Esophagus mucosa (tissue), 1 donor: ENCODE measurements at regions not wholly inside any gene's neighbourhood (a gene's known extent, or its start where the extent isn't known, plus 50 kb on each side); places are given as distances from the start of the nearest gene placed in this dataset.

ENCODE experiments used
- ATAC-seq: fragments of 200-7000 bp; cut with Tn5 transposase; one replicate; pipeline ENCODE4 v1.9.1; 2020
- donor health status: DM: yes; HTN: yes; CAD: no.

DNA sequence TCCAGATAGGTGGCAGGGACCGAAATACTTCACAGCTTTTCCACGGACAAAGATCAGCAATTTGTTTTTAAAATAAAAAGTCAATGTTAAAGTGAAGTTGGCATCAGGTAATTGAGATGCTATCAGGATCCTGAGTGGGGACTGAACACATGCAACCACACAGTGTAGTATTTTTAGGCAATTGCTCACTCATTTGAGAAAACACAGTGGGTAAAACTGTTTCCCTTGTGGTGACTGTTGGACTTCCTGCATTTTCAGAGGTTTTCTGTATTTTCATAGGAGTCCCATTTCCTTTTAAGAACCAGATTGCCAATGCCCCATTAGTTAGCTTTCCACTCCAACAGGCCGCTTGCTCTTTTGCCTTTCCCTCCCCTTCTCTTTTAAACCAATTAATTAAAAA, 159.5 kb upstream of the ZNF32 start:
- no peak for ATAC-seq

DNA sequence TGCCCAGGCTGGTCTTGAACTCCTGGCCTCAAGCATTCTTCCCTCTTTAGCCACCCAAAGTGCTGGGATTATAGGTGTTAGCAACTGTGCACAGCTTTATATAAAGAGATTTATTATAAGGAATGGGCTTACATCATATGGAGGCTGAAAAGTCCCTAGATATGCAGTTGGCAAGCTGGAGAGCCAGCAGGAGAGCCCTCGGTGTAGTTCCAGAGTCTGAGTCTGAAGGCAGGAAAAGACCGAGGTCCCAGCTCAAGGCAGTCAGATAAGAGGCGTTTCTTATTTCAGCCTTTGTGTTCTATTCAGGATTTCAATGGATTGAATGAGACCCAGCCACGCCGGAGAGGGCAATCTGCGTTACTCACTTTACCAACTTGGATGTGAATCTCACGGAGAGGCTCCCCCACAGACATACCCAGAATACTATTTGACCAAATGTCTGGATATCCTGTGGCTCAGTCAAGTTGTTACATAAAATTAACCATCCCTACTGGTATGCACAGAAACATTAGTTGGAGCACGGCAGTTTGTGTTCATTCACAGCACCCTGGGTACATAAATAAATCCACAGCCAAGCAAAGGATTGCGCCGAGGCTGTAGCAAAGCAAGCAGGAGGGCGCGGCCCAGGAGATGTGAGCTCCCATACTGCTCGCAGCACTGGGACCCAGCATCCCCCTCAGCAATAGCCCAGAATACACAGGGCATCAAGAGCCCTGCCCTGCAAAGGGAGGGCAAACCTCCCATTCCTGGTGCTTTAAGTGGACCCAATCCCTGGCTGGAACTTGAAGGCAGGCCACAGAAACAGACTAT, 158.4 kb upstream of the ZNF32 start:
- no peak for ATAC-seq

DNA sequence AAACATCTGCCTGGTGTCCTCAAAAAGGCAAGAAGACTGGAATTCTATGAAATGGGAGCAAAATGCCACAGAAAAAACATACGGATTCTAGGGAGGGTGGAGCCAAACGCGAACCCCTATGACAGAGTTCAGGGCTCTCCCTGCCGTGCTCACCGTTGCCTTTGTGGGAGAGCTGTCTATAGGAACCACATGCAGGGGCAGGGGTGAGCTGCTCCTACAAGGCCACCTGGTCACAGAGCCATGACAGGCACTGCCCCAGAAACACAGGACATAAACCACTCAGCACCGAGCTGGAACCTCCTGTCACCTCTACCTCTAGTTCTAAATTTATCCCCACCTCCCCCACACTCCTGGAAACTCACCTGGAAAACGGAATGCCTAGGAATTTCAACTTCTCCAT, 155.1 kb upstream of the ZNF32 start:
- no peak for ATAC-seq

DNA sequence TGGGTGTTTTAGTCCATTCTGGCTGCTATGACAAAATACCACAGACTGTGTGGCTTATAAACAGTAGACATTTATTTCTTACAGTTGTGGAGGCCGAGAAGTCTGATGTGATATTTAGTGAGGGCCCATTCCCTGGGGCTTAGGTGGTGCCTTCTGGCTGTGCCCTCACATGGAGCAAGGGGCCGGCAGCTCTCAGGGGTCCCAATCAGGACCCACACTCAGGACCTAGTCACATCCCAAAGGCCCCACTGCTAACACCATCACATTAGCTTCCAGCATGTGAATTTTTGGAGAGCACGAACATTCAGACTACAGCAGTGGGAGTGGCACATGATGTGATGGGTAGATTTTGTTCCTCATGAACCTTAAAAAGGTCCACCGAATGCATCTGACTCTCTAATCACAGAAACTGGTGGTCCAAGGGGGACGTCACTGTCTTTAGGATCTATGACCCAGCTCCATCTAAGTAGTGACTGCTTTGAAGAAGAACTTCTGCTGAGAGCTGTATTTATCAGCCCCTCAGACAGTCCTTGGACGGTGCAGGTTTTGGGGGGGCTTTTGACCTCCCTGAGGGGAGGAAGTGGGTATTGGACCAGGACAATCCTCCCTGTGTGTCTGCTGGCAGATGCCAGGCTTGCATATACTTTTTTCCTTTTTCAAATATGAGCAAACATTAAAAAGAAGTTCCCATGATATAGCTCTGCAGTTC, 154.5 kb upstream of the ZNF32 start:
- no peak for ATAC-seq

DNA sequence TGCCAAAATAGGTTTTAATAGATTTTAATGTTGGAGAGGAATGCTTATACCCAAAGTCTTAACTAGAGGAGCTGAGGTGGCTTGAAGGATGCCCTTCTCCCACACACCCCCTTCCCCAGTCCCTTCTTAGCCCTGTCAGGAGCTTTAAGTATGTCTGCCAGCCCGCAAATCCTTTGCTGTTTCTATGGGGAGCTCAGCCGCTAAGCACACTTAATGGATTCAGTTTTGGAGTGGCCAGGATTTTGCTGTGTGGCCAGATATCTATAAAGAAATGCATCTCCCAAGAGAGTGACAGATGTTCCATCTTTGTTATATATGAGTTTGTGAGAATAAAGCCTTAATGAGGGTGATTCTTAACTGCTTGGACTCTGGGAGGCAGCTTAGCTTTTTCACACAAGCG, 152.9 kb upstream of the ZNF32 start:
- no peak for ATAC-seq

DNA sequence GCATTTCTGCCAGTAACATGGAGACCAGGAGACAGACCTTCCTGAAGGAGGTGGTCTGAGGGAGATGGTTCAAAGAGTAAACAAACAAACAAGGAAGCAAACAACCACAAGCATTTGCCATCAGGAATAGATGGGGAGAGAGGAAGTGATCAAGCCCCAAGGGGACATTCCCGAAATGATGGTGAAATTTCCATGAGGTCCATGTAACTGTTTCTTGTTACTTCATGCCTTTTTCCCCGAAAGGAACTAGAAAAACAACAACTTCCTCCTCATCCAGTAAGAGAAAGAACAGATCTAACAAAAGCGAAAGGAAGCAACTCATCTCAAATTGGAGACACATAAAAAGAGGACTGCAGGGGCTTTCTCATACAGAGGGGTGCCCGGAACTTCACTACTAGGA, 152.5 kb upstream of the ZNF32 start:
- no peak for ATAC-seq

DNA sequence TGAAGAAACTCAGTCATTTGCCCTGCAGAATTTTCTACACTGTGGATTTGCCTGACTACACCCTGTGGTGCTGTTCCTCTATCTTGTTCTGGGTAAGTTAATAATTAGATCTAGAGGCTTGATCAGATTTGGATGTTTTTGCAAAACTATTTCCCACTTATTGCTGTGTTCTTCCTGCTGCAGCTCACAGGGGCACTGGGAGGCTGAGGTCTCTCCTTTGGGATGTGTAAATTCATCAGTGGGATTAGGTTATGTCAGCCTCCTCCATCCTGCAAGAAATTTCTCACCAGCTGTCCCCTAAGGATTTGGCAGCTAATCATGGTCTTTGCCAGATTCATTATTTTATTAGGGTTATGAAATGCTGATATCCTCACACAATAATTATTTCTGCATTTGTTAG, 148.1 kb upstream of the ZNF32 start:
- ATAC-seq, result no peak

DNA sequence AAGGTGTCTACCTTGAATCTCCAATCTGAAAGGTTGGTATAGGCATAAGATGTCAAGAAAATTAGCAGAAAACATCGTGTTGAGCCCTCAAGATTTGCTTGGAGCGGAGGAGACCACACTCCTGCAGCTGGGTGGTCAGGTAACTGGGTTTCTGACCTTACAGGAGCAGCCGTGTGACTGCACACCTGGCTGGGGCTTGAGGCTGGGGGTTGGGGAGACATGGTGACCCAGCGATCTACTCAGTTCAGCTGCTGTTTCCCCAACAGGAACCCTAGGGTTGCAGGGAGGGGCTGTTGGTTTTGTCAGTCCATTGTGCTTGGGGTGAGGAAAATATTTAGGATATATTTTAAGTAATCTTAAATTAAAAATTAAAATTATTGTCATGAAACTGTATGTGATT, 147.0 kb upstream of the ZNF32 start:
- ATAC-seq, result no peak

DNA sequence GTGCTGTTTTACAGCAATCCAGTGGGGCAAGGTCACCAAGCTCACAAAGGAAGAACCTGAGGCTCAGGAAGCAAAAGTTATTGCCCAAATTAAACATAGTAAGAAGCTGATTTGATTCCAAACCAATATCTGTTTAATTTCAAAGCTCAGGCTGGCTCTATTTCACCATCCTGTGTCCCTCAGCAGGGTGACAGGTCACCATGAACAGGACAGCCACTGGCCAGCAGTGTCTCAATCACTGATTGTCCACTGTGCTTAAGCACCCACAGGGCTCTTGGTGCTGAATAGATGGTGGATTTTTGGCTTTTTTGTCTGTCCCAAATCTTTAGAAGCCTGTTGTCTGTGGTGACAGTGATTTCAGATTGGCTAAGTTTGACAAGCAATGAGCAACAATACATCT, 146.4 kb upstream of the ZNF32 start:
- ATAC-seq, result no peak

DNA sequence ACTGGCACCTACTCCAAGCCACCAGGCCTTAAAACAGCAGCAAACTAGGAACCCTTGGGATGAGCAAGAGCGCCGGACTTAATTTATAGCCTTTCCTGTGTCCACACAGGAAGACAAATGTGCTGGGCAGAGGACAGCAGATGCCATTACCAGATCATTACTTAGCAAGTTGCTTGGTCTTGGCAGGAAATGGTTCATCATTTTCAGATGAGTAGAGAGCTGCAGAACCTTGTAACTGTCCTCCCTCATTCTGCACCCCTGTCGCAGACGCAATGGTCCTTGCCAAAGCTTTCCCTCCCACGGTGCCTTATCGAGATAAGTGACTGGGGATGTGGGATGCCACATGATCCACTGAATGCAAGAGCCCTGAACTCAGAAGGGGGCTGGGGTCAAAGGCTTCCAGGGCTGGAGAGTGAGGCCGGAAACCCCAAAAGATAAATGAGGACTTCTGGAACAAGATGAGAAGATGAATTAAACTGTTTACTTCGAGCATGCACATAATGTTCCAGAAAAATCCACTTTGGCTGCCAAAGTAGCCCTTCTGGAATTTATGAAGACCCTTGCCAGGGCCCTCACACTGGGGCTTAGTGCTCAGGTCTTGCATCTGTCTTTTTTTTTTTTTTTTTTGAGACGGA, 145.6 kb upstream of the ZNF32 start:
- ATAC-seq, result no peak

DNA sequence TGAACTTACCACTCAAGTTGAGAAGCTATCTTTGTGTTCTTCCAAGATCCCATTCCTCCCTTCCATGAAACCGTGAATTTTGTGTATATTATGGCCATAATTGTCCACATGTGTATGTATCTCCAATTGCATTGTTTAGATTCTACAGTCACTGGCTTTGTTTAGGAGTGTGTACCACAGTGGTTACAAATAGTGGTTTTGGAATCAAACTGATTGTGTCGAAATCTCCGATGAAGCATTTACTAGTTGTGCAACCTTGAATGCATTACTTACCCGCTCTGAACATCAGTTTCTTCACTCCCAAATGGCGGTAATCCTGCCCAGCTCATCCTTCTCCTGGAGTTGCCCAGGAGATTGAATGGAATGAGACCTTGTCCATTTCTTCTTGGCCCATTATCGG, 145.0 kb upstream of the ZNF32 start:
- ATAC-seq, result no peak

DNA sequence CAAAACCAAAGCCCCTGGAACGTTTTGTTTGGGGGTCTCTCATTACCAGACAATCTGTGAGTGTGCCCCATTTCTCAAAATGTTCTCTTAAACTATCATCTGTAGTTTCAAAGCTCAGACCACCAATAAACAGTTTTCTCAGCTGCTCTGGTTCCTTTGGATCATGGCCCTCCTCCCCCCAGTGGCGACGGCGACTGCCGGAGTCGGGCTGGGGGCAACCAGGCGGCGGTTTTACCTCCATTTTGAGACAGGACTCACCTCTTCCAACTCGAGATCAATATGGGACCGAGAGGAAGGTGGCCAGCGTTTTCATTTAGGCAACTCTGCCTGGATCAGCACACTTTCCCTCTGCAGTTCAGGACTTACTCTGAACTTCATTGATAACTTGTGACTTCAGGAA, 141.5 kb upstream of the ZNF32 start:
- ATAC-seq, result no peak

DNA sequence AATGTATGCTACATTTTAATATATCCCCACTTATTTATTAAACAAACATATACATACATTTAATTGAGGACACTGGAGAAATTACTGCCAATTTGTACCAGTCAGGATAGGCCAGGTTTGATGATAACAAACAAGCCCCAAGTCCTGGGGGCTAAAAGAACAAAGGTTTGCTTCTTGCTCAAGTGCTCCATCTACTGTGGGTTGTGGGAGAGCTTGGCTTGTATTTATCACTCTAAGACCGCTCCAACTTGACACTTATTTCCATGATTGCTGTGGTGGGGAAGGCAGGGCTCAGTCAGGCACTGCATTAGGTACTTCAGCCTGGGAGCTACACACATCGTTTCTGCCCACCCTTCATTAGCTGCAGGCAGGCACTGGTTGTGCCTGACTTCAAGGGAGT, 136.6 kb upstream of the ZNF32 start:
- no peak for ATAC-seq

DNA sequence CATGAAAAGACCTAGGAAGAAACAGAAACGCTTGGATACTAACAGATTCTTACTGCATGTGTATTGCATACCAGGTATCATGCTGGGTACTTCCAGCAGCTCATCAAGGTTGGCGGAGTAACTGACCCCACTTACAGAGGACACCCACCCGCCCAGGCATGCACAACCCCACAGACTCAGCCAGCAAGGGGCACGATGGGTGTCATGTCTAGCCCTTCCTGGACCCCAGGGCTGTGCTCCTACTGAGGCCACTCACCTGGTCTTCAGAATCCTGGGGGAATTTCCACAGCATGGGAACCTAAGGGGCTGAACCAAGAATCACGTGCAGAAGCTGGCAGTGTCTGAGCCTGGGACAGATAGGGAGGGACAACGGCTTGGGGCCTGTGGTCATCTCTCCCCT, 134.1 kb upstream of the ZNF32 start:
- no peak for ATAC-seq

DNA sequence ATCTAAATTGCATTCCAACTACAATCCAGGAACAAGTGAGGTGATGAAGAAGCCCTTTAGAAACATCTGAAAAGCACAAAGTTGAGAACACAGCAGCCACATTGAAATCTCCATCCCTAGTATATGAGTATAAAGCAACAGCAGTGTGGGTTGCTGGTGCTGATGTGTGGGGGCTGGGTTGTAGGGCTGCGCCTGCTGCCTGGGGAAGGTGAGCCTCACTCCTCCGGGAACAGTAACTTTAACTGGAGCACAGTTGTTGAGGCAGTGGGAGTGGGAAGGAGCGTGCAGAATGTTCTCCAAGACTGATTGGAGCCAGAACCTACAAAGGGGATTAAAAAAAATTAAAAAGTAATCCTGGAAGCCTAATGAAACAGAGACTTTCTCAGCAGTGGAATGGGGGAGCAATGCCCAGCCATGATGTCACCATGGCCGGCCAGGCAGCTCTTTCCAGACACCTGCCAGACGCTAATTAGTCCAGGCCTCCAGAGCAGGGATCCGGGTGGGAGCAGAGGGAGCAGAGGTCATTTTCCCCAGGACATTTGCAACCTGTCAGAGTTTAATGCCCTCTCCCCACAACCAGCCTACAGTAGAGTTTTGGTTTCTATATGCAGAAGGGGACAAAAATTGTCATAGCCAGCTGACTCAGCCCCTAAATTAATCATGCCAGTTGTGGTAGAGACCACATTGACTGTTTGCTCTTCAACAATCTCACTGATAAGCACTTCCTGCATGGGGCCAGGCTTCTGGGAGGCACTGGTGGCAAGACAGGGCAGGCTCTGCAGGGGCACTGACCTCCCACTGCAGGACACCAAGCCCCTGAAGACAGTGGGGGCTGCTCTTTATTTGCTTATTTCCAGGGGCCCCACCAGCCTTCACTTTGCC, 133.0 kb upstream of the ZNF32 start:
- no peak for ATAC-seq

DNA sequence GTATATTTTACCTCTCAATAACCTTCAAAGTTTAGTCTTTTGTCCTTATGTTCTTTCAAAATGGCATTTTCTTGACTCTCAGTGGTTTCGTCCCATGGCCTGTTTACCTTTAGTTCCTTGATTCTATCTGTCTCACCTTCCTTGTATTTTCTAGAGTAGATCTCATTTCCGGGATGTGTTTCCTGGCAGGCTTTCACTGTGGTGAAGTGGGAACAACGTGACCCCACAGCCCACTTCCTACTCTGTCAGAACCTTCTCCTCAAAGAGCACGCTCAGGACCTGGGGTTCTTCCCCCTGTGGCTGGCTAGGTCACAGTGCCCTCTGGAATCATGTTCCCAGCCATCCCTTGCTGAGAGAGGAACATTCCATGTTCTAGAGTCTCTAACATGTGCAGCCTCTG, 129.9 kb upstream of the ZNF32 start:
- ATAC-seq, result no peak

DNA sequence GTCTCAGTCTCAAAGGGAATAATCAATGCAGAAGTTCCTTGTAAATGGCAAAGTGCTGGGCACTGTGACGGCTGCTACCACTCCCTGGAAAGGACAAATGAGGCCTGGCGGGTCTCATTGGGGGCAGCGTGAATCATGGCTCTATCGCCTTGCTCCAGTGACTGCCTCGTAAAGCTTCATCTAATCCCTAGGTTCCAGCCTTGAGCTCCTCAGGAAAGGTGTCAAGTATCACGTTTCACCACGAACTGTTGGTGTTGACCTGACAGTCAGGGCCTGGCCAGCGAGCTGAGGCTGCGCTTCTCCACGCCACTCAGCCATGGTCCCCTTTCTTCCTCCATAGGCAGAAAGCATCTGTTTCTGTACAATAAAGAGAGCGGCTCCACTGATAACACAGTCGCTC, 126.7 kb upstream of the ZNF32 start:
- no peak for ATAC-seq

DNA sequence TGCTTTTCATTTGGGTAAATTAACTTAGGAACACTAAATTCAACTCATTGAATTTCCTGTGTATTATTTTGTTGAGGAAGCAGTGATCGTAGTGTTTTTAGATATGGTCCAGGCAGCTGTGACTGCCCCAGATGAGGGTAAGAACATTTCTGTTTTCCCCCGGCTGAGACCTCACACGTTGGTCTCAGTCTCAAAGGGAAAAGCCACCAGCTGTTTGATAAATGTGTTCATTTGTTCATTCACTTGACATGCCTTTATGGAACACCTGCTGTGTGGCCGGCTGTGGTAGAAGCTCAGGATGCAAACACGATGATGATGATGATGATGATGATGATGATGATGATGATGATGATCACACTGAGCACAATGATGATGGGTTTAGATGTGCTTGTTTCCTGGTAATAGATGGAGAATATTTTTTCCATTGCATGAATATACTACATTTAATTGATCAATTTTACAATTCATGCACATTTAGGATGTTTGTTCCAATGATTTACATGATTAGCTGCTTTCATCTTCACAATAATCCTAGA, 125.6 kb upstream of the ZNF32 start:
- ATAC-seq, result no peak

DNA sequence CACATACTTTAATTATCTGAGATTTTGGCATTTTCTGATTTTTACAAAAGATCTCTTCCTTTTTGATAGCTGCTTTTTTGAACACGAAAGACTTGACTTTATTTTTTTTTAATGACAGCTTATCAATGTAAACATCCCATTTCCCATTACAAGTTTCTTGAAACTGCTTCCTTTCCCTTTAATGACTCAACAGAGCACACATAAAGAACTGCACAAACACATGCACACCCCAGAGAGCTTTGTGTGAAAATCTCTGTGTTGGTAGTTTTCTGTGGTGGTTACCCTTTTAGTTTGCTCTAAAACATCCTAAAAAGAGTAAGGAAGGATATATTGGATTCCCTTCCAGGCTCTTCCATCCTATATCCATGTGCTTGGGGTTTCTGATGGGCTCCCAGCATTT, 125.1 kb upstream of the ZNF32 start:
- no peak for ATAC-seq

DNA sequence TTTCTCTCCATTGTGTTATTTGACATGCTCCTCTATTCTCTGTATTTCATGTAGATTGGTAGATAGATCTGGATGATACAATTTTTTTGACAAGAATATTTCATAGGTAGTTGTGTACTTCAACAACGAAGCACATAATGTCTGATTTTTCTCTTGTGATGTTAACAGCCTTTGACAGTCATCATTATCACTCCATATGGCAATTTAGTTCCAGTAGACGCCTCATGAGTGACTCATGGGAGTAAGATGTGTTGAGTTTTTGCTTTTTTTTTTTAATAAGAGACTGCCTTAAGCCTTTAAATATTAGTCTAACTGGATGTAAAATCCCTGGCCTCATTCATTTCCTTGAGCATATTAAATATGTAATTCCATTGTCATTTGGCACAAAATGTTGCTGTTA, 123.5 kb upstream of the ZNF32 start:
- no peak for ATAC-seq

DNA sequence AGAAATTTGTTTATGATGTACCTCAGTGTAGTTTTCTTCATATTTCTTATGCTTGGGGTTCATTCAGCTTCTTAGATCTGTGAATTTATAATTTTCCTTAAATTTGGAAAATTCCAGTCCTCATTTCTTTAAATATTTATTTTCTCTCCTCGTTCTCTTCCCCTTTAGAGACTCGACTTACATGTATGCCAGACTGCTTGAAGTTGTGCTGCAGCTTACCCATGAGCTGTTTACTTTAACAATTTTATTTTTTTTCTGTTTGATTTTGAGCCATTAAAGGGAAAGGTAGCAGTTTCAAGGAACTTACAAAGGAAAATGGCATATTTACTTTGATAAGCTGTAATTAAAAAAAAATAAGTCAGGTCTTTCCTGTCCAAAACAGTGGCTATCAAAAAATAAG, 123.0 kb upstream of the ZNF32 start:
- no peak for ATAC-seq

DNA sequence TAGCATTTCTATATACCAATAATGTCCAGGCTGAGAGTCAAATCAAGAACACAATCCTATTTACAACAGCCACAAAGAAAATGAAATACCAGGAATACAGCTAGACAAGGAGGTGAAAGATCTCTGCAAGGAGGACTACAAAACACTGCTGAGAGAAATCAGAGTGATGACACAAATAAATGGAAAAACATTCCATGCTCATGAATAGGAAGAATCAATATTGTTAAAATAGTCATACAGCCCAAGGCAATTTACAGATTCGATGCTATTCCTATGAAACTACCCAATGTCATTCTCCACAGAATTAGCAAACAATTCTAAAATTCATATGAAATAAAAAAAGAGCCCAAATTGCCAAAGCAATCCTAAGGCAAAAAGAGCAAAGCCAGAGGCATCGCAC, 116.8 kb upstream of the ZNF32 start:
- ATAC-seq, result no peak

DNA sequence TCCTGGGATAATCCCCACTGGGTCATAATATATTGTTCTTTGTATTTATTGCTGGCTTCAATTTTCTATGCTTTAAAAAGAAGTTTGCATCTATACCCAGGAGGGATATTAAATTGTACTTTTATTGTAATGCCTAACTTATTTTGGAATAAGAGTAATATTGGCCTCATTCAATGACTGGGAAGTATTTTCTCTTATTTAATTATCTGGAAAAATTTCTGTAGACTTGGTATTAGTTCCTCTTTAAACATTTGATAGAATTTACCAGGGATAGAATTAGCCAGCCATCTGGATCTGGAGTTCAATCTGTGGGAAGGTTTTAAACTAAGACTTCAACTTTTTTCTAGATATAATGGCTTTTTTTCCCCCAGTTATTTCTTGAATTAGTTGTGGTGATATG, 115.2 kb upstream of the ZNF32 start:
- ATAC-seq, result no peak
